Activated CD4-positive, alpha-beta T cell treated with anti-CD3 and anti-CD28 coated beads, Interleukin-2, amount 50 U/mL, for 16 hours (primary cell): ENCODE measurements at regions not wholly inside any gene's neighbourhood (a gene's known extent, or its start where the extent isn't known, plus 50 kb on each side); places are given as distances from the start of the nearest gene placed in this dataset.

Source experiments
- DNase-seq: peaks from one replicate; pipeline ENCODE4 v3.0.0-alpha.2; 2020

DNA sequence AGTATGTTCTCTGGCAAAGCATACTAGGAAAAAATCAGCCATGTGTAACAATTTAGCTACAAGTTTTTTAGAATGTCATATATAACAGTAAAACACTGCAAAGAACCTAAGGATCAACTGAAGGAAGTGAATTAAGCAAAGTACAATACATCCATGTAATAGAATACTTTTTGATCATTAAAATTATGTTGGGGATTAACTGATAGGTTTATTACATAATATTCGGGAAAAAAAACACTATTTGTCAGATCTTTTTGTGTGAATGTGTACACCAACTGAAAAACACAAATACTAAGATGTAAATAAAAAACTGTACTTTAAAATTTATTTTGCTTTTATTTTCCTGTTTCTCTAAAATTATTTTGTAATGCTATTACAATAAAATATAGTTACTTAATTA is 185.5 kb upstream of the DYNLRB2 start:
- no peak for DNase-seq

DNA sequence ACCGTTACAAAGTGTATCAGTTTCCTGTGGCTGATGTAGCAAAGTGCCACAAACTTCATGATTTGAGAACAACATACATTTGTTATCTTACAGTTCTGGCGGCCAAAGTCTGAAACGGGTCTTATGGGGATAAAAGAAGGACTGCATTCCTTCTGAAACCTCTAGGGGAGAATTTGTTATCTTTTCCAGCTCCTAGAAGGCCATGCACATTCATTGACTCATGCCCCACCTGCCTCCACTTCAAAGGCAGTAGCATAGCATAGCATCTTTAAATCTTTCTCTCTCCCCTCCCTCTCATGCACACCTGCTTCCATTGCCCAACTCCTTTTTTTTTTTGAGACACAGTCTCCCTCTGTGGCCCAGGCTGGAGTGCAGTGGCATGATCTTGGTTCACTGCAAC is 190.7 kb upstream of the DYNLRB2 start:
- DNase-seq, result no peak

DNA sequence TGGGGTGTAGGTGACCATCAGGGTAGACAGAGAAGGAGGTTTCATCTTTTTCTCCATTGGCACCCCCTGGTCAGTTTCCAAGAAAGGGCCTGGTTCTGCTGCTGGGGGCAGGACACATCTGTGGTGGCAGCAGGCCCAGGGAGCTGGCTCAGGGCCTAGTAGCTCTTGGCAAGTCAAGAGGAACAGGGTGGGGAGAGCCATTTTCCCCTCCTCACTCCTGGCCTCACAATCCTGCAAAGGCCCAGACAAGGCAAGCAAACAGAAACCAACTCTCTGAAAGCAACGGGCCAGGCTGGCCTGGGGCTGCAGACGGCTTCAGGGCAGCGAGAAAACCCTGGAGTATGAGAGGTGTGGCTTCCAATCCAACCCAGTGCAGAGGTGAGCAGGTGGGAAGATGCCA is 192.9 kb upstream of the DYNLRB2 start:
- DNase-seq, result no peak

DNA sequence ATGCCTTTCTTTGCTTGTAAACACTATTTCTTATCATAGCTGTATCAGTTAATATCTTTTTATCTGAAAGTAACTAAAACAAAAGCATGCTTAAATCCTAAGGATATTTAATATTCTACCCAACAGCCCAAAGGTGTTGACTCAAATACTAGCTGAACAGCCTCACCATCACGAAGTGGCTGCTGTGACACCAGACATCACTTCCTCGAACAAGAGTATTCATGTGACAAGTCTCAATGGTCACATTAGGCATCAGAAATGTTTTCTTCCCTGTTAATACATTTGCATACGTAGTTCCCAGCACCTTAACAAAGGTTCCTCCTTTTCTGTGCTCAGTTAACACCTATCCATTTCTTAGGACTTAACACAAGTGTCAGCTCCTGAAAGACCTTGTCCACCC is 193.8 kb upstream of the DYNLRB2 start:
- no peak for DNase-seq

DNA sequence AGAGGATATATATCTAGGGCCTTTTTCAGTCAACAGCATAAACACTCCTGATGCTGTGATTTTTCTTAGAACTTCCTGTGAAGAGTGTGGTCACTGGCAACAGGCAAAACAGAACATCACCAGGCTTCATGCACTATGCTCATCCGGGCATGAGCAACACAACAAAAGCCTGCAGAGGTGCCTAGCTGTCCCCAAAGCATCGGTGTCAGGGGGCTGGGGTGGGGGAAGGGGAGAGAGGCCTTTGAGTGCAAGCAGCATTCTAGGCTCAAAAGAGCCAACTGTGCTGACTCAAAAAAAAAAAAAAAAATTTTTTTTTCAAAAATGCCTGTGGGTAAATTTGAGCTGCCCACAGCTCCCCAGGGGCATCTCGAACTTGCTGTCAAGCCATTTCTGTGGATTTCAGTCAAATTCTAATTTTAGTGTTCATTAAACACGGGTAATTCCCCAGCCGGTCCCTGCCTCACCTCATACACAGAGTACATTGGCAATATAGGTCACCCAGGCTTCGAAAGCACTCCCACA is 194.6 kb upstream of the DYNLRB2 start:
- DNase-seq, result no peak

DNA sequence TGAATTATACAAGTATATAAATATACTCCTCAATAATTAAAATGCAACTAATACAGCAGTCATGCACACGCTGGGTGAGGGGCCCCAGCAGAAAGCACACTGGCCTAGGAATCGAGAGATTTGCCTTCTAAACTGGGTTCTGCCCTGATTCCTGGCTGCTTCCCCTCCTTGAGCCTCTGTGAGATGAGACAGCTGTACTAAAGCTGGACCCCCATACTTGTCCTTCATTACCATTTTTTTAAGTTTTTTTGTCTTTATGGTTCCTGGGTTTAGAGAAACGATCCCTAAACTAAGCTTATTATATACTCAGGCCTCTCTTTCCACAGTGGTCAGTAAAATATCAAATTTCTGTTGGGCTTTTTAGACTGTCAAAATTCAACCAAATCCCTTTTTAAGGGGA is 195.1 kb upstream of the DYNLRB2 start:
- no peak for DNase-seq

DNA sequence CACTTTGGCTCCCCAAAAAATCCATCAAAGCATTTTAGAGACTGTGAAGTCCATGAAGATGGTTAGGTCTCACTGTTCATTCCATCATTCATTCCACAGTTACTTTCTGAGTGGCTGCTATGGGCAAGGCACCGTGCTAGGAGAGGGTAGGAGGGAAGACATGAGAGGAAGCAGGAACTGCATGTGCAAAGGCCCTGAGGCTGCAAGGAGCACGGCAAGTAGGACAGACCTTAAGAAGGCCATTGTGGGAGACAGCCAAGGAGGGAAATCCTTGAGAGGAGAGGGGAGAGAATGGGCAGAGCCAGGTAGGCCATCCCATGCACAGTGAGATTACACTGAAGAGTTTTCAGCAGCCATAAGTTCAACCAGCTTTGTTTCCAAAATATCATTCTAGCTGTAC is 196.2 kb upstream of the DYNLRB2 start:
- no peak for DNase-seq

DNA sequence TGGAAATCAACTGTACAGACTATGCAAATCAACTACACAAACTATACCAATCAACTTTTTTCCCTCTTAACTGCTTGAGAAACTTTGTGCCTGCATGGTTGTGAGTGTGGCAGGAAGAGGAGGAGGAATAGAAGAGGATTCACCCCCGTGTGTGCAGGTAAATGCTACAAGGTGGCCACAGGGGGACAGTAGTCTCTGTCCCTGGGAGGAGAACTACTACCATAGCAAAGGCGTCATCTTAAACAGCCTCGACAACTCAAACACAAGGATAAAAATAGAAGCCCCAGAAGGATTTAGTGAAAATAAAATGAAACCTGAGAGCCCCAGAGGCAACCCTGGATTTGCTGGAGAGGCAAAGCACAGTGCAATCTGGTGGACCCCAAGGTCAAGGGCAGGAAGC is 199.5 kb upstream of the DYNLRB2 start:
- no peak for DNase-seq

DNA sequence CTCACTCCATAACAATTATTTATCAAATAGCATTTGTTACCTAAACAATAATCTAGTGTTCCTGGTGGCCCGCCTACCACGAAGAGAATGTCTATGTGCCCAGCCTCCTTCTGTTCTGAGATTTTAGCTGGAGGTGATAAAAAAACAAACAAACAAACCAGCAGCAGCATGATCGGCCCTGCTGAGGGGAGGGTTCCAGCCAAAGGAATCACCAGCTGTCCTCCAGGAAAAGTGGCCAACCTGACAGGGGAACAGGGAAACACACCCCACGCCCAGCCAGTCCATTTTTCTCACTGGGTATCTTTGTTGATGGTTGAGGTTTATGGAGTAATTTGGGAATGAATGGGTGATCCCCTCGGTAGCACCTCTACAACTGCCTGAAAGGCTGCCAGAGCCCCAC is 203.0 kb upstream of the DYNLRB2 start:
- no peak for DNase-seq

DNA sequence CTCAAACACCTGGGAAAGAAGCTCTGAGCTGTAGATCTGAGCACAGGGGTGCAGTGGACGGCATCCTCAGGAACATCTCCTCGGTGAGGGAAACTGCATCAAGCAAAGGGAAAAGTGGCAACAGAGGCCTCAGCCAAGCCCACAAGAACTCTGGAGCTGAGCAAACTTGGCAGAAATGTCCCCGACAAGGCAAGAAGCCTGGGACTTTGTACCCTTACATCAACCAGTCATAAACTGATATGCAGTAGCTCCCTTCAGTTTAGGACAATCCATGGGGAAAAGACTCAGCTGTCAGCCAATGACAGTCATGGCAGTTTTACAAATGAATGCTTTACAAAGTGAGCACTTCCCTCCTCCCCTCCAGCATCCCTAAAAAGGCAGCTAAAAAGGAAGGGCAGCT is 210.0 kb upstream of the DYNLRB2 start:
- no peak for DNase-seq

DNA sequence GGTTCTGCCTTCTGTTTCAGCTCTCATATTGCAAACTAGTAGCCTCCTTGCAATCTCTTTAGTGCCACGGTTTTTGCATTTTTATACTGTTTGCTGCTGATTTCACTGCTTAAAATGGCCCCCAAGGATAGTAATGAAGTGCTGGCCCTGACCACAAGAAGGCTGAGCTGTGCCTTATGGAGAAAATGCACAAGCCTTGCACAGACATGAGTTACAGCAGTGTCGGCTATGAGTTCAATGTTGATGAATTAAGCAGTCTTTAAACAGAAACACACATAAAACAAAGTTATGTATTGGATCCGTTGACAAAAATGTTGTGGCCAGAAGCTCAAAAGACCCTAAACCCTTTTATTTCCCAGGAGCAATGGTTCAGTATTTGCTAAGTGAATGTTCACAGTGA is 210.6 kb upstream of the DYNLRB2 start:
- DNase-seq, result no peak

DNA sequence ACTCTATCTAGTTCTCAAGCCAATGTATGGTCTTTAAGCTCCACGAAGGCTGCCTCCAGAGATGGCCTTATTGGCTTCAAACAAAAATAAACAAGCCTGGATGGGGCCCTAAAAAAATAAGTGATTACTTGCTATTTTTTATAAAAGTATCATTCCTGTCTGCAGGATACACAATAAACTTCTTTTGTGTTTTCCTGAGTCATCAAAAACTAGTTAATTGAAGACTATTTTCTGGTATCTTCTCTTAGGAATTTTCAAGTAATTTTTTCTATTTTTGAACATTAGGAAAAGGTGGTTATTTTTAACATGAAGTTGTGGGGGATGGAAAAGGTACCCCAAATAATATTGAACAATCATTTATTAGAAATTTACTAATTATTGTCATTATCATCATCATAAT is 213.1 kb upstream of the DYNLRB2 start:
- no peak for DNase-seq

DNA sequence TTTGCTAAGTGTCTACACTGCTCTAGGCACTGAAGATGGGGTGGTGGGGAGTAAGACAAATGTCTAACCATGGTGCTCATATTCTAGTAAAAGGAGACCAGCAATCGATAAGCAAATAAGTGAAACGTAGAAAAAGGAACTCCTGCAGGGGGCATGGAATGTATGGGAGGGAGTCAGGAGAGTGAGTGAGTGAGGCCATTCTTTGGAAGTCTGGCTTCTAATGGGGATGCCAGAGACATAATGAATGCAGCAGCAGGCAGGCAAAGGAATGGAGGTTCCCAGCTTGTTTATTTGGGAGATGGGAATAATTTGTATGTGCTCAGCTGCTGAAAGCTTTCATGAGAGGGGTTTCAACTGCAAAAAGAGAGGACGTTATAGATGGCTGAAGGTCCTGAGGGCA is 216.4 kb upstream of the DYNLRB2 start:
- DNase-seq, result no peak

DNA sequence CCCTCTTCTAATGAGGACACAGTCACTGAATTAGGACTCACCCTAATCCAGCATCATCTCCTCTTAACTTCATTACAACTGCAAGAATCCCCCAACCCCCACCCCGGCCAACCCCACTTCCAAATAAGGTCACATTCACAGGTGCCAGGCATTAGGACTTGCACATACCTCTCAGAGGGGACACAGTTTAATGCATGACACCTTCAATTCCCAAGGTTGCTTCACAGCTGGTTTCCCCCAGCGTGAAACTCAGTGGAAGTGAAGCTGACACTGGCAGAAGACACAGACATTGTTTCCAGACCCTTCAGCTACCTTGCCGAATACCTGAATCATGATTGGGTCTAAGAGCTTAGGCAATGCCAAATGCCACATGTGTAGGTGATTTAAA is 217.0 kb upstream of the DYNLRB2 start:
- no peak for DNase-seq

DNA sequence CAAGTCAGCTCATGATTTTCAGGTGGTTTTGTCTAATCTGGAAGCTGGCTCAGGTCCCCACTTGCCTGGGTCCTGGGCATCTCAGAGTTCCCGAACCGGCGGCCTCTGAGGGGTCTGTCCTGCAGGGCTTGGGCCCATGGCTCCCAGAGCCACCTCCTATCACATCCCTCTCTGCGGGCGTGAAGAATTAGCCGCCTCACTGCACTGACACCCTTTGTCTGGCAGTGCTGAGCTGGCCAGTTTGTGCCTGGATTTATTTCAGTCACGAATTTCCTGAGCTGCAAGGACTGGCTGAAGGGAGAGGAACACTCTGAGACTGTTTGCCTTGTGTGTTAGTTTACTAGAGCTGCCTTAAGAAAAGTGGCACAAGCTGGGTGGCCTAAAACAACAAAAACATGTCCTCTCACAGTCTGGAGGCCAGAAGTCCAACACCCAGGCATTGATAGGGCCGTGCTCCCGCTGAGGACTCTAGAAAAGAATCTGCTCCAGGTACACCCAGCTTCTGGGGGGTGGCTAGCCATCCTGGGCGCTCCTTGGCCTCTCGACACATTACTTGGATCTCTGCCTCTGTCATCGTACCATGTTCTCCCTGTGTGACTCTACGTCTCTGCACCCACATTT is 217.5 kb upstream of the DYNLRB2 start:
- DNase-seq, result no peak

DNA sequence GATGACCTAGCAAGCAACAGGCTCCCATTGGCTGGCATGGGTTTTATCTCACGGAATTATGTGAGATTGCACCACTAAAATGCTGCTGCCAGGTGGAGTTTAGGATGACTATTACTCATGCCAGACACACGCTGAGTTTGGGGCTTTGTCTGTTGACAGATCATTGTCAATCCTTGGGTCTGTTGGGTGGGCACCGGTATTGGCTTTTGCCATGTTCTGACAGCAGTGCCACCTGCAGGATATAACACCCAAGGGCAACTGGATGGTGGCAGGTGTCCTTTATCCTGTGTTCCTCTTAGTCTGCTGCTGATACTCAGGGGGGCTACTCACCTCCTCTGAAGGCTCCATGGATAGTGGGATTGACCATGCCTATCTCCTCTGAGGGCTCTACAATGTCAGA is 221.6 kb upstream of the DYNLRB2 start:
- DNase-seq, result no peak

DNA sequence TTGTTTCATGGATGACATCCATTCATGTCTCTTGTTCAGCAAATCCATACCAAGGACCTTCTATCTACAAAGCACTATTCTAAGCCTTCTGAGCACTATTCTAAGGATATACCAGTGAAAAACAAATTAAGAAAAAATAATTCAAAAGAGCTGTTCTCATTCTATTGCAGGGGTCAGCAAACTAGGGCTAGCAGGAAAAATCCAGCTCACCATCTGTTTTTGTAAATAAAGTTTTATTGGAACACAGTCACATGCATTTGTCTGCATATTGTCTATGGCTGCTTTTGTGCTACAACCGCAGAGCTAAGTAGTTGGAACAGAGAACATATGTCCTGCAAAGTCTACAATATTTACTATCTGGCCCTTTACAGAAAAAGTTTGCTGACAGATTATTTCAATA is 222.7 kb upstream of the DYNLRB2 start:
- no peak for DNase-seq

DNA sequence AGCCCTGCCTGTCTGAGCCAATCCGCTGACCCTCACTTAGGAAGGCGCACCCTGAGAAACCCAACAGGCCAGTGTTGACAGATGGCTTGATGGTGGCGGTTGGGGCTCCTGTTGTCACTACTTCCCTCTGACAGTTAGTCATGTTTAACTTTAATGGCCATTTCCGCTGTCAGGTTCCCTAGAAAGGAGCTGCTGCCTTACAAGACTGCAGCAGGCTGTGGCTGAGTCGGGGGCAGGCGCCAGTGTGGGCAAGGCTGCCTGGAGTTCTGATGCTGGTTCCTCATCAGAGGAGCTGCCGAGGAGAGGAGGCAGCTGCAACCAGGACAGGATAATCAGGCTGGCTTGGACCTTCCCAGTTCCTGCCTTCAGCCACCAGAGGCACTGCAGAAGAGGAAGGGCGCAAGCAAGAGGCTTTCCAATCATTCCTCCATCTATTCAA is 223.2 kb upstream of the DYNLRB2 start:
- DNase-seq, result no peak

DNA sequence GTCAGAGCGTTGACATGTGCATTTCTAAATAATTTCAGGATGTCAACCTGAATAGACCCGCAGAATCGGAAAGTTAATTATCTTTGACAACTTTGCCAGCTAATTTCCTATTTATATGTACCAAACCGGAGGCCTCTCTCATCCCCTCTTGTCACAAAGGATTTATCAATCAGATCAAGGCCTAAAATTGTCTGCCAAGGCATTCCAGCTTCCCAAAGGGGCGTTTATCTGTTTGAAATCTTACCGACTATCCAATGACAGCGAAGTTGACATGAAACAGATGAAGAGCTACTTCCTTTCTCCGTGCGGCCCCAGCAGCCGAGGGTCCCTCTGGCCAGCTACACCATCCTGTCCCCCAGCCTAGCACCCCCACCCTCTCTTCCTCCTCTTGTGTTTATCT is 223.7 kb upstream of the DYNLRB2 start:
- DNase-seq, result no peak

DNA sequence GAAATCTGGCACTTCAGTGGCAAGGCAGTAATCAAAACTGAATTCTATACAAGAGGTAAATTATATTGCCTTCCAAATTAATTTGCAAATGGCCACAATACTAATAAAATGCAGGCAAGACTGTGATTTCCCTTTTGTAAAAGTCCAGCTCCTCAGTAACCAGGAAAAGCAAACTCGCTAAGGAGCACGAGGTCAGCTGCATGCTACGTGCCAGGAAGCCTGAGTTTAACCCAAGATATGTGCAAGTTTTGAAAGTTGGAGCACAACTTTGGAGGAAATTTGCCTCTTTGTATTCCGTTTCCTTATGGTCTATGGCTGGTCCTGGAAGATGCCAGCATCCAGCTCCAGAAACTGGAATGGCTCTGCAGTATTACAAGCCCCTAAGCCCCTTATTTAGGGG is 226.8 kb upstream of the DYNLRB2 start:
- no peak for DNase-seq

DNA sequence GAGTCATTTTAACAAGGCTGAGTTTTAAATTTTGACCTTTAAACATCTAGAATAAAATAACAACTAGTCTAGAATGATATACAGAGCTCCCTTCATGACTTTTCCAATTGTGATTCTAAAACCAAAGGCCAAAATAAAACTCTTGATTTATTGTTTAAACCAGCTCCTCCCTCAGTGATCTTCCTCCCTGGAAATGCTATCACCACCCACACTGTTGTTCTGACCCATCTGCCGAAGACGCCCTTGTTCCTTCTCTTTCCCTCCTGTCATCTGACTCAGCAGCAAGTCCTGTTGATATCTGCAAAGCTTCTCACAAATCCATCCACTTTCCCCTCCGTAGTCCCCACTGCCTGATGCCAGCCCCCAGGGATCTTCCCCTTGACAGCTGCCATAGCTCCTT is 231.6 kb upstream of the DYNLRB2 start:
- DNase-seq, result no peak

DNA sequence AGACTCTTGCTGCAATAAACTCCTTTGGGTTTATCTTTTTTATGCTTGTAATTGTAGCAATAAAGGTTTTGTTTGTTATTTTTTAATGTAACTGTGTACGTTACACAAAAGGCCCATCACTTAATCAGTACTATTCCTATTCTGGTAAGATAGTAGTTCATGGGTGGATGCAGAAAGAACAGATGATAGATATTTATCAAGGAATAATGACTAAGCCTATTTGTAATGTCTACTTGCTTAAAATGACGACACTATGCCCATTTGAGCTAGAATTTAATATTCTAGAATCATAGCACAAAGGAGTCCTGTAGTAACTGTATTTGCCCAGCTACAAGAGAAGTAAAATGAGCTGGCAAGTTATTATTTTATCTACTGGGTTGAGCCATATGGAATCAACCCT is 235.4 kb upstream of the DYNLRB2 start:
- no peak for DNase-seq

DNA sequence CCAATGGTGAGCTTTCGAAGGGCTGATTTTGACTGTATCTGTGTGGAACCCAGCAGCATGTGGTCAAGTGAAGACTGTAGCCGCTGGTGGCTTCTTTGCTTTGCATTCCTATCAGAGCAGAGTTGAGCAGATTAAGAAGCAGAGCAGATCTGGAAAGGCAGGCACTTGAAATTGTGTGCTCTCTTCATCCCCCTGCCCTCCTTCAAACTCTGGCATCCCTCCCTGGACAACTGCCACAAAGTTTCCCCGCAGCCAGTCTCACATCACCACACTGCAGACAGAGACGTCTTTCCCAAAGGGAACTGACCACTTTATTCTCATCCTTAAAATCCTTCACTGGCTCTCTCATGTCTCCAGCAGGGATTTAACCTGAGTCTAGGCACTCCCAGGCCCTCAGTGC is 237.1 kb upstream of the DYNLRB2 start:
- no peak for DNase-seq

DNA sequence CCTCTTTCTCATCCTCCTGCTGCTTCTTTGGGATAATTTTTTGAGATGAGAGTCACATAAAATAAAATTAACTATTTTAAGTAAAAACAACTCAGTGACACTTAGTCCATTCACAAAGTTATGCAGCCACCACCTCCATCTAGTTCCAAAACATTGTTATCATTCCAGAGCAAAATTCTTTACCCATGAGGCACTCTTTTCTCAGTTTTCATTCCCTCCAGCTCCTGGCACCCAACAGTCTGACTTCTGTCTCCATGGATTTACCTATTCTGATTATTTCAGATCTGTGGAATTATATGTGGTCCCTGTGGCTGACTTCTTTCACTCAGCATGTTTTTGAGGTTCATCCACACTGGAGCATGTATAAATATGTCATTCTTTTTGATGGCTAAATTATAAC is 239.9 kb upstream of the DYNLRB2 start:
- DNase-seq, result no peak

DNA sequence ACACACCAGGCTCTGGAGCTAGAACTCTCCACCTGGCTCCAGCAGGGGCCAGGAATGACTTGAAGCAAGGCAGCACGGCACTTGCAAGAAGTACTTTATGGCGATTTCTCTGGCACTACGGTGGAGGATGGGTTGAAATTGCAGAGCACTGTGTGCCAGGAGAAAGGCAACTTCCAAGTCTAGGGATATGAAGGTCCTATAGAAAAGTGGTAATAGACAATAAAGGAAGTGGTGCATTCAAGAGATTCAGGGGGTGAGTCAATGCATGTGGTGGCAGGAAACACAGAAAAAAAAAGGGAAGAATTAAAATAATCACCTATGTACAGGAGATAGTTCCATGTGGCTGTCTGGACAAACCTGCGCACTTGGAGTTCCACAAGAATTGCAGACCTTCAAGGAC is 240.3 kb upstream of the DYNLRB2 start:
- DNase-seq, result no peak

DNA sequence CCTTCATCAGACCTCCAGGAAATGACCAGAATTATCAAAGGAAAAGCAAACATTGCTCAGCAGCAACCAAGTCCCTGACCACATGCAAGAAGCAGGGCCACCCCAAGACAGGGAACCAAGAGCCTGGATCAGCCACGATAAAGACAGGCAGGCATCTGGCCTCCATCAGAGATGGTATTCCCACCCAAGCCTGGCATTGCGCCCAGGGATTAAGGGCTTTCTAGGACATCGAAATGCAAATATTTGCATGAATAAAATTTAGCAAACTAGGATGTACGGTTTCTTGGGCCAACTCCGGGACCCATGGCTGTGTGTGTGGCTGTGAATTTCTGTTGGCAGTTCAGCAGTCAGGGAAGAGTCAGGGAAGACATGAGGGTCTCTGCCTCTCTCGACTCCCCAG is 241.4 kb upstream of the DYNLRB2 start:
- DNase-seq, result no peak
